ENCODE measurements at regions not wholly inside any gene's neighbourhood (a gene's known extent, or its start where the extent isn't known, plus 50 kb on each side); places are given as distances from the start of the nearest gene placed in this dataset.
A peak's percentile ranks its signal among the peaks of the same experiment; 100 is the strongest.

DNA sequence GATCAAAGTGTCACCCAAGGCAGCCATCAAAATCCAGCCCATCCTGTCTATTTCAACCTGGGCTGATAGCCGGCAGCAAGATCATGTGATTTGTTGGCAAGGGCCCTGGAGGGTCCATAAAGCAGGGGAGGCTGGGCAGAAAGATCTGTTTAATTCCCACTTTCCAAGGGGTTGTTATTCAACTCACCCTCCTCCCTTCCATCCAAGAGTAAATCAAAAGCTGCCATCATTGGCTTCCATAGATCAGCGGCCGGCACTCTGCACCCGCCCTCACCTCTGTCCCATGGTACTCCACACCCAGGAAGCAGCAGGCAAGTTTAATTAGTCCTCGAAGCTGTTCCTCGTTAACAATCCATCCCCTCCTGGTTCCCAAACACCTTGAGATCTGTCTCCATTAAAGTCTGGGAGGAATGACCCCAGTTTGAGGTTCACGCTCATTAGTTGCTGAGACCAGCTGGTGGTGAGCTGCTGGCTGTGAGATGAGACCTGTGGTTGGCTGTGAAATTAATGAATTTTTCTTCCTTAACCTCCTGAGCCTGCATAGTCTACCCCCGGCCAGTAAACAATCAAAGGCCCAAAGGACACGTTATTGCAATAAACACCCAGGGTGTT, 120.6 kb upstream of the CHST15 start:
- DNase-seq (no peak), ATAC-seq (no peak)
- Histone ChIP-seq H3K9me2 (replicated peaks; ENCODE audit: low read length) (no peaks in the 10 kb centered on the region), H4K20me1 (ENCODE audit: low read length) (no peaks in the 10 kb centered on the region), H3K79me2 (ENCODE audit: low read length) (no peaks in the 10 kb centered on the region), H2AFZ (ENCODE audit: low read length) (no peak overlapping the region), H3K4me1 (ENCODE audit: insufficient read depth, low read length) (no peaks in the 10 kb centered on the region), H3K4me3 (ENCODE audit: low read length) (no peak overlapping the region), H3K27me3 (ENCODE audit: low read length) (no peaks in the 10 kb centered on the region), H3K9ac (ENCODE audit: low read length) (no peak overlapping the region), H3K27ac (ENCODE audit: low read length) (no peak overlapping the region), H3K36me3 (ENCODE audit: low read depth, low read length) (no peaks in the 10 kb centered on the region), H3F3A (ENCODE audit: low read length, unreplicated experiment) (no peaks in the 10 kb centered on the region), H3K9me3 (ENCODE audit: low read length) (no peaks in the 10 kb centered on the region), H3K4me2 (ENCODE audit: low read length) (no peak overlapping the region)
- POLR2A ChIA-PET (ENCODE audit: unreplicated experiment), result no interaction called here
- intact Hi-C loops (cut with micrococcal nuclease), result no loop called here
- BruUV-seq (replicated peaks), result no TSS peak
- TF ChIP-seq EZH2phosphoT487 (IDR thresholded peaks at IDR 0.05; ENCODE audit: borderline replicate concordance, low read length), result no peak
- TF ChIP-seq, protein P1, sequence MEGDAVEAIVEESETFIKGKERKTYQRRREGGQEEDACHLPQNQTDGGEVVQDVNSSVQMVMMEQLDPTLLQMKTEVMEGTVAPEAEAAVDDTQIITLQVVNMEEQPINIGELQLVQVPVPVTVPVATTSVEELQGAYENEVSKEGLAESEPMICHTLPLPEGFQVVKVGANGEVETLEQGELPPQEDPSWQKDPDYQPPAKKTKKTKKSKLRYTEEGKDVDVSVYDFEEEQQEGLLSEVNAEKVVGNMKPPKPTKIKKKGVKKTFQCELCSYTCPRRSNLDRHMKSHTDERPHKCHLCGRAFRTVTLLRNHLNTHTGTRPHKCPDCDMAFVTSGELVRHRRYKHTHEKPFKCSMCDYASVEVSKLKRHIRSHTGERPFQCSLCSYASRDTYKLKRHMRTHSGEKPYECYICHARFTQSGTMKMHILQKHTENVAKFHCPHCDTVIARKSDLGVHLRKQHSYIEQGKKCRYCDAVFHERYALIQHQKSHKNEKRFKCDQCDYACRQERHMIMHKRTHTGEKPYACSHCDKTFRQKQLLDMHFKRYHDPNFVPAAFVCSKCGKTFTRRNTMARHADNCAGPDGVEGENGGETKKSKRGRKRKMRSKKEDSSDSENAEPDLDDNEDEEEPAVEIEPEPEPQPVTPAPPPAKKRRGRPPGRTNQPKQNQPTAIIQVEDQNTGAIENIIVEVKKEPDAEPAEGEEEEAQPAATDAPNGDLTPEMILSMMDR (conservative IDR thresholded peaks at IDR 0.05; ENCODE audit: low read depth, low read length), result no peak
- no peak for TF ChIP-seq EZH2 (IDR thresholded peaks at IDR 0.05; ENCODE audit: low read length, unreplicated experiment)
- CTCF ChIA-PET, result no interaction called here

DNA sequence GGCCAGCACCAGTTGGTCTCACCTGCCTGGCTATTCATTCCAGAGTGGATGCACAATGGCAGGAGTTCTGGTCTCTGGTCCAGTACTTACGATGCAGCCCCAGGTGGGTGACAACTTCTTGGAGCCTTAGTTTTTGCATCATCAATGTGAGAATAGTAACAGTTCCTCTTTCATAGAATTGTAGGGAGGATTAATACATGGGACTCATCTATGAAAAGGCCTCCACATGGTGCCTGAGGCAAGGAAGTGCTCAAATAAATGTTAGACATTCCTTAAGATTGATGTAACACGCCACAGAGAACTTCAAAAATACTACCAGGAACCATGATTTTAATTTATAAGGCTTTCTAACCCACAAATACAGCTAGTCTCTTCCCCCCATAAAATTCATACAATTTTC, 120.1 kb upstream of the CHST15 start:
- Histone ChIP-seq H3K9ac (ENCODE audit: low read length) (no peak overlapping the region), H3K36me3 (ENCODE audit: low read depth, low read length) (no peaks in the 10 kb centered on the region), H3K27ac (ENCODE audit: low read length) (no peak overlapping the region), H3K9me2 (replicated peaks; ENCODE audit: low read length) (no peaks in the 10 kb centered on the region), H4K20me1 (ENCODE audit: low read length) (no peaks in the 10 kb centered on the region), H3F3A (ENCODE audit: low read length, unreplicated experiment) (no peaks in the 10 kb centered on the region), H2AFZ (ENCODE audit: low read length) (no peak overlapping the region), H3K27me3 (ENCODE audit: low read length) (no peaks in the 10 kb centered on the region), H3K79me2 (ENCODE audit: low read length) (no peaks in the 10 kb centered on the region), H3K4me1 (ENCODE audit: insufficient read depth, low read length) (no peaks in the 10 kb centered on the region), H3K9me3 (ENCODE audit: low read length) (no peaks in the 10 kb centered on the region), H3K4me2 (ENCODE audit: low read length) (no peak overlapping the region), H3K4me3 (ENCODE audit: low read length) (no peak overlapping the region)
- ChIA-PET CTCF (no interaction called here), POLR2A (ENCODE audit: unreplicated experiment) (no interaction called here)
- intact Hi-C loops (cut with micrococcal nuclease), result no loop called here
- TF ChIP-seq EZH2phosphoT487 (IDR thresholded peaks at IDR 0.05; ENCODE audit: borderline replicate concordance, low read length) (no peak), EZH2 (IDR thresholded peaks at IDR 0.05; ENCODE audit: low read length, unreplicated experiment) (no peak)
- TF ChIP-seq, protein P1 (conservative IDR thresholded peaks at IDR 0.05; ENCODE audit: low read depth, low read length), result no peak
- peak; percentile 19 for DNase-seq
- no peak for ATAC-seq
- no TSS peak for BruUV-seq (replicated peaks)

DNA sequence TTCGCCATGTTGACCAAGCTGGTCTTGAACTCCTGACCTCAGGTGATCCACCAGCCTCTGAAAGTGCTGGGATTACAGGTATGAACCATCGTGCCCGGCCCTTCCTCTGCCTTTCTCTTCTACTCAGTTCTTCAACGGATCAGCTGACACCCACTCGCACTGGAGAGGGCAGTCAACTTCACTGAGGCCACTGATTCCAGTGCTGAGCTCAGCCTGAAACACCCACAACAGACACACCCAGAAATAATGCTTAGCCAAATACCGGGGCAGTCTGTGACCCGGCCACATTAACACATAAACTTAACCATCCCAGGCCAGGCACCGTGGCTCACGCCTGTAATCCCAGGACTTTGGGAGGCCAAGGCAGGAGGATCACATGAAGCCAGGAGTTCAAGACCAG, 119.3 kb upstream of the CHST15 start:
- intact Hi-C loops (cut with micrococcal nuclease), result no loop called here
- Histone ChIP-seq H3K9me2 (replicated peaks; ENCODE audit: low read length) (no peaks in the 10 kb centered on the region), H2AFZ (ENCODE audit: low read length) (no peak overlapping the region), H3K4me3 (ENCODE audit: low read length) (no peak overlapping the region), H3K9me3 (ENCODE audit: low read length) (no peaks in the 10 kb centered on the region), H4K20me1 (ENCODE audit: low read length) (no peaks in the 10 kb centered on the region), H3F3A (ENCODE audit: low read length, unreplicated experiment) (no peaks in the 10 kb centered on the region), H3K36me3 (ENCODE audit: low read depth, low read length) (no peaks in the 10 kb centered on the region), H3K4me2 (ENCODE audit: low read length) (no peak overlapping the region), H3K4me1 (ENCODE audit: insufficient read depth, low read length) (no peaks in the 10 kb centered on the region), H3K79me2 (ENCODE audit: low read length) (no peaks in the 10 kb centered on the region), H3K27ac (ENCODE audit: low read length) (no peak overlapping the region), H3K9ac (ENCODE audit: low read length) (no peak overlapping the region), H3K27me3 (ENCODE audit: low read length) (no peaks in the 10 kb centered on the region)
- TF ChIP-seq EZH2phosphoT487 (IDR thresholded peaks at IDR 0.05; ENCODE audit: borderline replicate concordance, low read length), result no peak
- ATAC-seq, result no peak
- no peak for DNase-seq
- no TSS peak for BruUV-seq (replicated peaks)
- CTCF ChIA-PET, result no interaction called here
- POLR2A ChIA-PET (ENCODE audit: unreplicated experiment), result no interaction called here
